Tibial nerve (tissue), 3 donors: ENCODE measurements at regions not wholly inside any gene's neighbourhood (a gene's known extent, or its start where the extent isn't known, plus 50 kb on each side); places are given as distances from the start of the nearest gene placed in this dataset.

Source experiments
- POLR2A ChIP-seq, 2 donors: fragments of 450-650 bp; IDR thresholded peaks; one replicate each; pipeline ENCODE4 v1.6.1; 2017; ENCODE audit warnings: antibody characterized with exemption in 2 of 2, mild to moderate bottlenecking in 2 of 2, moderate library complexity in 2 of 2
- TF ChIP-seq, protein P1 (sequence below), 5 experiments: fragments of 200-600 bp in 3 of 5; fragments of 450-650 bp in 2 of 5; sonication (generic) in 3 of 5; IDR thresholded peaks; one replicate each; pipeline ENCODE4 v1.5.1; 2016 to 2019; ENCODE audit warnings: antibody characterized with exemption in 5 of 5, mild to moderate bottlenecking in 3 of 5, moderate library complexity in 2 of 5

DNA sequence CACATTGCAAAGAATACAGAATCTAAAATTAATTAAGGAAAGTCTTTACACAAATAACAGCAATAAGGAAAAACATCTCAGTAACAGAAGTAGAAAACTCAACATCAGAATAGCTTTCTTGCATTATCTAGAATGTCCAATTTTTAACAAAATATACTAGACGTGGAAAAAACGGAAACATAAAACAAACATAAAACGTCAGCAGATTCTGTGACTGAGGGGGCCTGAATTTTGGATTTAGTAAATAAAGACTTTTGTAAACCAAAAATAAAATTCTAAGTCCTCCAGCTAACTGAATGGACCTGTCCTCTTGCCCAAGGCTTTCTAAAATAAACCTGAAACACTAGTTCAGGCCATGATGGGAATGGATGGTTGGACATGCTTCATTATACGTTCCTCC is 773.5 kb upstream of the LRRTM1 start:
- TF ChIP-seq, protein P1, sequence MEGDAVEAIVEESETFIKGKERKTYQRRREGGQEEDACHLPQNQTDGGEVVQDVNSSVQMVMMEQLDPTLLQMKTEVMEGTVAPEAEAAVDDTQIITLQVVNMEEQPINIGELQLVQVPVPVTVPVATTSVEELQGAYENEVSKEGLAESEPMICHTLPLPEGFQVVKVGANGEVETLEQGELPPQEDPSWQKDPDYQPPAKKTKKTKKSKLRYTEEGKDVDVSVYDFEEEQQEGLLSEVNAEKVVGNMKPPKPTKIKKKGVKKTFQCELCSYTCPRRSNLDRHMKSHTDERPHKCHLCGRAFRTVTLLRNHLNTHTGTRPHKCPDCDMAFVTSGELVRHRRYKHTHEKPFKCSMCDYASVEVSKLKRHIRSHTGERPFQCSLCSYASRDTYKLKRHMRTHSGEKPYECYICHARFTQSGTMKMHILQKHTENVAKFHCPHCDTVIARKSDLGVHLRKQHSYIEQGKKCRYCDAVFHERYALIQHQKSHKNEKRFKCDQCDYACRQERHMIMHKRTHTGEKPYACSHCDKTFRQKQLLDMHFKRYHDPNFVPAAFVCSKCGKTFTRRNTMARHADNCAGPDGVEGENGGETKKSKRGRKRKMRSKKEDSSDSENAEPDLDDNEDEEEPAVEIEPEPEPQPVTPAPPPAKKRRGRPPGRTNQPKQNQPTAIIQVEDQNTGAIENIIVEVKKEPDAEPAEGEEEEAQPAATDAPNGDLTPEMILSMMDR (IDR thresholded peaks at IDR 0.05), result no peak
- TF ChIP-seq POLR2A (IDR thresholded peaks at IDR 0.05), result no peak
